CD4-positive, alpha-beta memory T cell (primary cell): ENCODE measurements at regions not wholly inside any gene's neighbourhood (a gene's known extent, or its start where the extent isn't known, plus 50 kb on each side); places are given as distances from the start of the nearest gene placed in this dataset.

Experiments
- CTCF ChIA-PET: fragments of 350-600 bp; sonication (Branson Sonifier 250); formaldehyde crosslinking; loops from one replicate; lab custom pipeline; 2021; ENCODE audit warnings: inconsistent platforms; ENCODE audit not compliant: partially characterized antibody; lab: Charles Lee
- POLR2A ChIA-PET: fragments of 350-600 bp; sonication (Branson Sonifier 250); formaldehyde crosslinking; loops from one replicate; lab custom pipeline; 2021; ENCODE audit not compliant: partially characterized antibody; lab: Charles Lee
- DNase-seq, 5 donors: peaks; one replicate each; pipeline versions ENCODE4 v3.0.0 to v3.0.0-alpha.2; 2020 to 2022; ENCODE audit warnings: mixed read lengths in 1 of 5
- H3K27ac ChIP-seq: one replicate; pipeline ENCODE4 v1.7.0; 2013; ENCODE audit warnings: low read depth, low read length
- H3K27me3 ChIP-seq: 2 replicates; pipeline ENCODE4 v1.7.0; 2013; ENCODE audit warnings: mild to moderate bottlenecking, low read length, moderate library complexity; ENCODE audit not compliant: insufficient read depth
- H3K36me3 ChIP-seq: 2 replicates; pipeline ENCODE4 v1.7.0; 2013; ENCODE audit warnings: mild to moderate bottlenecking, low read length, moderate library complexity; ENCODE audit not compliant: insufficient read depth
- H3K4me1 ChIP-seq: 2 replicates; pipeline ENCODE4 v1.7.0; 2013; ENCODE audit warnings: mild to moderate bottlenecking, low read length, moderate library complexity; ENCODE audit not compliant: insufficient read depth
- H3K4me3 ChIP-seq, 2 donors: one replicate each; pipeline ENCODE4 v1.7.0; 2013; ENCODE audit warnings: low read length in 2 of 2, mild to moderate bottlenecking in 1 of 2
- H3K9me3 ChIP-seq, 2 donors: one replicate each; pipeline ENCODE4 v1.7.0; 2013; ENCODE audit warnings: low read length in 2 of 2, control low read depth in 1 of 2; ENCODE audit not compliant: control insufficient read depth in 1 of 2
- H3K27ac Mint-ChIP-seq, 7 donors: one replicate each; pipeline ENCODE4 v1.8.0; 2020 to 2021; ENCODE audit warnings: mixed read lengths in 7 of 7, mild to moderate bottlenecking in 6 of 7, inconsistent platforms in 3 of 7, moderate library complexity in 3 of 7
- H3K27me3 Mint-ChIP-seq, 2 donors: one replicate each; pipeline ENCODE4 v1.8.0; 2020 to 2021; ENCODE audit warnings: mixed read lengths in 2 of 2
- H3K36me3 Mint-ChIP-seq, 2 donors: one replicate each; pipeline ENCODE4 v1.8.0; 2020 to 2021; ENCODE audit warnings: mixed read lengths in 2 of 2, inconsistent platforms in 1 of 2, mild to moderate bottlenecking in 1 of 2
- H3K4me1 Mint-ChIP-seq, 4 donors: one replicate each; pipeline ENCODE4 v1.8.0; 2020 to 2021; ENCODE audit warnings: mixed read lengths in 4 of 4, mild to moderate bottlenecking in 1 of 4
- H3K4me3 Mint-ChIP-seq, 8 donors: one replicate each; pipeline ENCODE4 v1.8.0; 2020 to 2021; ENCODE audit warnings: mixed read lengths in 8 of 8, mild to moderate bottlenecking in 7 of 8, moderate library complexity in 6 of 8, inconsistent platforms in 3 of 8
- H3K9me3 Mint-ChIP-seq, 8 donors: one replicate each; pipeline ENCODE4 v1.8.0; 2020 to 2021; ENCODE audit warnings: mixed read lengths in 8 of 8, mild to moderate bottlenecking in 5 of 8, inconsistent platforms in 3 of 8, moderate library complexity in 1 of 8
- intact Hi-C: fragments of 100-400 bp; cut with micrococcal nuclease; formaldehyde crosslinking; loops from one replicate; pipeline ENCODE4 v1.15.1; 2023

GRCh38 chr15:37586976-37587375 lies 347.5 kb upstream of the TMCO5A start:
- no peaks in the 10 kb centered on the region for H3K27me3 Mint-ChIP-seq
- no peak overlapping the region for H3K27ac ChIP-seq
- no peaks in the 10 kb centered on the region for H3K36me3 ChIP-seq
- H3K27me3 ChIP-seq, result no peaks in the 10 kb centered on the region
- H3K9me3 ChIP-seq, result no peaks in the 10 kb centered on the region
- no peak for DNase-seq
- intact Hi-C loops, result no loop called here
- no peaks in the 10 kb centered on the region for H3K36me3 Mint-ChIP-seq
- no peaks in the 10 kb centered on the region for H3K4me1 ChIP-seq
- no peak overlapping the region for H3K4me3 ChIP-seq
- no peaks in the 10 kb centered on the region for H3K4me1 Mint-ChIP-seq
- H3K9me3 Mint-ChIP-seq, result peaks cover 0 to 9% (median 3%) of the 10 kb centered on the region in 8 donors
- ChIA-PET CTCF (no interaction called here), POLR2A (no interaction called here)
- H3K4me3 Mint-ChIP-seq, result no peak overlapping the region
- H3K27ac Mint-ChIP-seq, result no peak overlapping the region

- intact Hi-C loops, result no loop called here
- H3K4me1 ChIP-seq, result no peaks in the 10 kb centered on the region
- no peak overlapping the region for H3K4me3 ChIP-seq
- H3K27ac ChIP-seq, result no peak overlapping the region
- POLR2A ChIA-PET, result no interaction called here
- no peaks in the 10 kb centered on the region for H3K27me3 ChIP-seq
- no peaks in the 10 kb centered on the region for H3K9me3 ChIP-seq
- no peak for DNase-seq
- Mint-ChIP-seq H3K27me3 (no peaks in the 10 kb centered on the region), H3K9me3 (peaks cover 0 to 3% (median 0%) of the 10 kb centered on the region in 8 donors), H3K36me3 (no peaks in the 10 kb centered on the region), H3K4me1 (no peaks in the 10 kb centered on the region), H3K27ac (no peak overlapping the region), H3K4me3 (no peak overlapping the region)
- CTCF ChIA-PET, result no interaction called here
- no peaks in the 10 kb centered on the region for H3K36me3 ChIP-seq
These were observed 340.0 kb upstream of the TMCO5A start for GRCh38 chr15:37594417-37594816.

DNA sequence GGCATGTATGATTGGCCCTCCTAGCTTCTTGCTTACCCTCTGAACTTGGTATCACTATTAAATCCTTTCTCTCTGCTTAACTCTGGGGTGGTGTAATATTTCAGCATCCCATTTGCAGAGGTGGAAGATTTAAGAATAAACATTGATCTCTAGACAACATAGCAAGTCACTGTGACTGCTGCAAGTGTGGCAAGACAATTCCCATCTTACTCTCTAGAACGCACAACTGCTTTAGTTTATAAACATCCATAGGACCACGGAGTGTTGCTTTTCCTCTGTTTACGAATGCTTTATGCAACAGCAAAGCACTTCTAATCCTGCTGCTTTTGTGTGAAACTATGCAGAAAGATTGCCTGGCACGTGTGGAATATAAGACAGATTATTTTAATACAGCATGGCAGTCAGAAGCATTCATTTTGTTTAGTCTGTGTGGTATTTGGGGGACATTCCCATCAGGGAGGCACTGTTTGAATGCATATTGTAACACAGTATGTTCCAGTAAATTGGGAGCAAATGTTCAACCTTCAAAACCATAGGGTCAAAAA lies 338.9 kb upstream of the TMCO5A start:
- intact Hi-C loops, result no loop called here
- H3K9me3 ChIP-seq, result no peaks in the 10 kb centered on the region
- H3K4me3 ChIP-seq, result no peak overlapping the region
- DNase-seq, result no peak
- Mint-ChIP-seq H3K4me3 (no peak overlapping the region), H3K4me1 (no peaks in the 10 kb centered on the region), H3K27me3 (no peaks in the 10 kb centered on the region), H3K9me3 (peaks cover 0 to 3% (median 0%) of the 10 kb centered on the region in 8 donors), H3K27ac (no peak overlapping the region), H3K36me3 (no peaks in the 10 kb centered on the region)
- H3K27me3 ChIP-seq, result no peaks in the 10 kb centered on the region
- ChIA-PET CTCF (no interaction called here), POLR2A (no interaction called here)
- no peaks in the 10 kb centered on the region for H3K36me3 ChIP-seq
- no peaks in the 10 kb centered on the region for H3K4me1 ChIP-seq
- no peak overlapping the region for H3K27ac ChIP-seq

- H3K4me1 ChIP-seq, result no peaks in the 10 kb centered on the region
- ChIA-PET POLR2A (no interaction called here), CTCF (no interaction called here)
- no peak overlapping the region for H3K27ac ChIP-seq
- Mint-ChIP-seq H3K27ac (no peak overlapping the region), H3K27me3 (no peaks in the 10 kb centered on the region), H3K4me1 (no peaks in the 10 kb centered on the region), H3K36me3 (no peaks in the 10 kb centered on the region), H3K4me3 (no peak overlapping the region), H3K9me3 (peaks cover 0 to 3% (median 0%) of the 10 kb centered on the region in 8 donors)
- H3K4me3 ChIP-seq, result no peak overlapping the region
- intact Hi-C loops, result no loop called here
- H3K27me3 ChIP-seq, result no peaks in the 10 kb centered on the region
- no peak for DNase-seq
- H3K9me3 ChIP-seq, result no peaks in the 10 kb centered on the region
- H3K36me3 ChIP-seq, result no peaks in the 10 kb centered on the region
These were observed 335.3 kb upstream of the TMCO5A start for GRCh38 chr15:37599156-37599555.

DNA sequence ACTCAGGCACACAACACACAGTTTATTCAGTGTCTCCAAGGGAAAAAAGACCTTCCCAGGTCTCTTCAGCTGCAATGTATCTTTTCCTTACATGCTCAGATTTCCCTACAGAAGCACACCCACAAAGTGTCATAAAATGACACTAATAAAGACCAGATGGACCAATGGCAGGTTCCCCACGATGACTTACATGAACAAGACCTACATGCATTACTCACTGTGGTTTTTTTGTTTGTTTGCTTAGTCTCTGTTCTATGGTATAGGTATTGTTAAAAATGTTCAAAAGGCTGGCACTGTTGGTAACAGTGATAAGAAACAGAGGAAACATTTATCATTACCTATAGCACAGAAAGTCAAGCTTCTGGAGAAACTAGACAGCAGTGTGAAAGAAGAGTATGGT lies 318.2 kb upstream of the TMCO5A start:
- H3K36me3 Mint-ChIP-seq, result peaks cover 0 to 1% of the 10 kb centered on the region in 2 donors
- no peak overlapping the region for H3K4me3 Mint-ChIP-seq
- ChIA-PET POLR2A (no interaction called here), CTCF (no interaction called here)
- no peak overlapping the region for H3K4me3 ChIP-seq
- intact Hi-C loops, result no loop called here
- no peak for DNase-seq
- H3K27me3 ChIP-seq, result no peaks in the 10 kb centered on the region
- H3K9me3 Mint-ChIP-seq, result peaks cover 0 to 18% (median 9%) of the 10 kb centered on the region in 8 donors
- no peaks in the 10 kb centered on the region for H3K9me3 ChIP-seq
- H3K27ac ChIP-seq, result no peak overlapping the region
- no peaks in the 10 kb centered on the region for H3K36me3 ChIP-seq
- H3K4me1 ChIP-seq, result no peaks in the 10 kb centered on the region
- H3K27me3 Mint-ChIP-seq, result no peaks in the 10 kb centered on the region
- H3K27ac Mint-ChIP-seq, result no peak overlapping the region
- H3K4me1 Mint-ChIP-seq, result no peaks in the 10 kb centered on the region

DNA sequence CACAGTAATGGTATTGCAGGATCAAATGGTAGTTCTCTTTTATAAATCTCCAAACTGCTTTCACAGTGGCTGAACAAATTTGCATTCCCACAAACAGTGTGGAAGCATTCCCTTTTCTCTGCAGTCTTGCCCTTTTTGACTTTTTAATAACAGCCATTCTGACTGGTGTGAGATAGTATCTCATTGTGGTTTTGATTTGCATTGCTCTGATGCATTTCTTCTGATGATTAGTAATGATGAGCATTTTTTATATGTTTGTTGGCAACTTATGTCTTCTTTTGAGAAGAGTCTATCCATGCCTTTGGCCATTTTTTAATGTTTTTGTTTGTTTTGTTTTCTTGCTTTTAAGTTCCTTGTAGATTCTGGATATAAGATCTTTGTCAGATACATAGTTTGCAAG lies 316.1 kb upstream of the TMCO5A start:
- Histone ChIP-seq H3K9me3 (no peaks in the 10 kb centered on the region), H3K4me1 (no peaks in the 10 kb centered on the region), H3K4me3 (no peak overlapping the region), H3K27ac (no peak overlapping the region), H3K27me3 (no peaks in the 10 kb centered on the region), H3K36me3 (no peaks in the 10 kb centered on the region)
- Mint-ChIP-seq H3K4me1 (no peaks in the 10 kb centered on the region), H3K27me3 (no peaks in the 10 kb centered on the region), H3K27ac (no peak overlapping the region), H3K4me3 (no peak overlapping the region), H3K36me3 (peaks cover 0 to 1% of the 10 kb centered on the region in 2 donors), H3K9me3 (peaks cover 0 to 15% (median 8%) of the 10 kb centered on the region in 8 donors)
- POLR2A ChIA-PET, result no interaction called here
- CTCF ChIA-PET, result no interaction called here
- intact Hi-C loops, result no loop called here
- DNase-seq, result no peak

GRCh38 chr15:37619358-37620042 lies 314.9 kb upstream of the TMCO5A start:
- H3K9me3 ChIP-seq, result no peaks in the 10 kb centered on the region
- no peak for DNase-seq
- no peak overlapping the region for H3K4me3 Mint-ChIP-seq
- peaks cover 0 to 15% (median 8%) of the 10 kb centered on the region in 8 donors for H3K9me3 Mint-ChIP-seq
- no peaks in the 10 kb centered on the region for H3K27me3 ChIP-seq
- CTCF ChIA-PET, result no interaction called here
- H3K27ac Mint-ChIP-seq, result no peak overlapping the region
- POLR2A ChIA-PET, result no interaction called here
- H3K27me3 Mint-ChIP-seq, result no peaks in the 10 kb centered on the region
- intact Hi-C loops, result no loop called here
- no peak overlapping the region for H3K4me3 ChIP-seq
- H3K4me1 ChIP-seq, result no peaks in the 10 kb centered on the region
- no peaks in the 10 kb centered on the region for H3K36me3 ChIP-seq
- peaks cover 0 to 1% of the 10 kb centered on the region in 2 donors for H3K36me3 Mint-ChIP-seq
- no peak overlapping the region for H3K27ac ChIP-seq
- no peaks in the 10 kb centered on the region for H3K4me1 Mint-ChIP-seq
